GM12874 (cell line): ENCODE measurements at regions not wholly inside any gene's neighbourhood (a gene's known extent, or its start where the extent isn't known, plus 50 kb on each side); places are given as distances from the start of the nearest gene placed in this dataset.

Source experiments
- CTCF ChIP-seq: IDR thresholded peaks from 2 replicates; pipeline ENCODE4 v1.5.1; 2011; ENCODE audit warnings: low read depth, mild to moderate bottlenecking, control low read depth, low read length, moderate library complexity; ENCODE audit not compliant: insufficient read depth

- TF ChIP-seq CTCF = no peak
Measured at GRCh38 chr6:170107606-170108222, 183.2 kb downstream of the DLL1 start.

GRCh38 chr6:170106906-170107525, 183.9 kb downstream of the DLL1 start:
- TF ChIP-seq CTCF = no peak

- no peak for TF ChIP-seq CTCF
Measured at GRCh38 chr6:170102582-170103481, 188.0 kb downstream of the DLL1 start.

- no peak for TF ChIP-seq CTCF
Measured at GRCh38 chr6:170102038-170102437, 188.8 kb downstream of the DLL1 start.

GRCh38 chr6:170101281-170102035, 189.4 kb downstream of the DLL1 start:
- no peak for TF ChIP-seq CTCF

GRCh38 chr6:170100046-170100445, 190.8 kb downstream of the DLL1 start:
- no peak for TF ChIP-seq CTCF

GRCh38 chr6:170099387-170099786, 191.5 kb downstream of the DLL1 start:
- TF ChIP-seq CTCF = no peak
